ENCODE measurements at regions not wholly inside any gene's neighbourhood (a gene's known extent, or its start where the extent isn't known, plus 50 kb on each side); places are given as distances from the start of the nearest gene placed in this dataset.

- H3K27ac ChIP-seq (ENCODE audit: low read depth in 1 of 2, low read length in 2 of 2), result no peak overlapping the region
- no peak for DNase-seq (ENCODE audit: low spot score)
- no peaks in the 10 kb centered on the region for H3K27me3 ChIP-seq (ENCODE audit: control insufficient read depth in 4 of 4, insufficient read depth in 4 of 4, low read length in 3 of 4)
- peaks cover 0 to 3% (median 0%) of the 10 kb centered on the region in 4 donors for H3K4me1 ChIP-seq (ENCODE audit: control insufficient read depth in 4 of 4, insufficient read depth in 4 of 4, low read length in 3 of 4)
- no peak overlapping the region for H3K9ac ChIP-seq (ENCODE audit: low read depth in 1 of 2, low read length in 2 of 2)
- H3K9me3 ChIP-seq (ENCODE audit: control insufficient read depth in 4 of 4, low read length in 3 of 4), result no peaks in the 10 kb centered on the region
- no peaks in the 10 kb centered on the region for H3K36me3 ChIP-seq (ENCODE audit: control insufficient read depth in 4 of 4, insufficient read depth in 3 of 4, low read depth in 1 of 4, low read length in 3 of 4)
- 90% methylated on average over 1 of the region's 1 CpG for WGBS
- TF ChIP-seq SP1 (IDR thresholded peaks at IDR 0.05), result peak; percentile 30
- TF ChIP-seq HNF4A (conservative IDR thresholded peaks at IDR 0.05), result peak; percentile 70 to 72
- TF ChIP-seq NR2F2 (IDR thresholded peaks at IDR 0.05), result no peak
- no peak for TF ChIP-seq ATF3 (IDR thresholded peaks at IDR 0.05)
- H3K4me3 ChIP-seq (ENCODE audit: low read depth in 1 of 3, low read length in 3 of 3), result no peak overlapping the region
These were observed 107.7 kb upstream of the YPEL5 start for GRCh38 chr2:30039101-30039500.

- H3K27me3 ChIP-seq (ENCODE audit: control insufficient read depth in 4 of 4, insufficient read depth in 4 of 4, low read length in 3 of 4), result no peaks in the 10 kb centered on the region
- DNase-seq (ENCODE audit: low spot score), result no peak
- H3K9ac ChIP-seq (ENCODE audit: low read depth in 1 of 2, low read length in 2 of 2), result no peak overlapping the region
- no peak for TF ChIP-seq SP1 (IDR thresholded peaks at IDR 0.05)
- no peak for TF ChIP-seq HNF4G (IDR thresholded peaks at IDR 0.05)
- TF ChIP-seq, protein P1, sequence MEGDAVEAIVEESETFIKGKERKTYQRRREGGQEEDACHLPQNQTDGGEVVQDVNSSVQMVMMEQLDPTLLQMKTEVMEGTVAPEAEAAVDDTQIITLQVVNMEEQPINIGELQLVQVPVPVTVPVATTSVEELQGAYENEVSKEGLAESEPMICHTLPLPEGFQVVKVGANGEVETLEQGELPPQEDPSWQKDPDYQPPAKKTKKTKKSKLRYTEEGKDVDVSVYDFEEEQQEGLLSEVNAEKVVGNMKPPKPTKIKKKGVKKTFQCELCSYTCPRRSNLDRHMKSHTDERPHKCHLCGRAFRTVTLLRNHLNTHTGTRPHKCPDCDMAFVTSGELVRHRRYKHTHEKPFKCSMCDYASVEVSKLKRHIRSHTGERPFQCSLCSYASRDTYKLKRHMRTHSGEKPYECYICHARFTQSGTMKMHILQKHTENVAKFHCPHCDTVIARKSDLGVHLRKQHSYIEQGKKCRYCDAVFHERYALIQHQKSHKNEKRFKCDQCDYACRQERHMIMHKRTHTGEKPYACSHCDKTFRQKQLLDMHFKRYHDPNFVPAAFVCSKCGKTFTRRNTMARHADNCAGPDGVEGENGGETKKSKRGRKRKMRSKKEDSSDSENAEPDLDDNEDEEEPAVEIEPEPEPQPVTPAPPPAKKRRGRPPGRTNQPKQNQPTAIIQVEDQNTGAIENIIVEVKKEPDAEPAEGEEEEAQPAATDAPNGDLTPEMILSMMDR (IDR thresholded peaks at IDR 0.05; ENCODE audit: low read depth, low read length, missing input control), result no peak
- no peak for TF ChIP-seq TAF1 (conservative IDR thresholded peaks at IDR 0.05)
- no peak for TF ChIP-seq JUND (IDR thresholded peaks at IDR 0.05)
- TF ChIP-seq RAD21 (IDR thresholded peaks at IDR 0.05), result no peak
- no peak for TF ChIP-seq ATF3 (IDR thresholded peaks at IDR 0.05)
- TF ChIP-seq NR2F2 (IDR thresholded peaks at IDR 0.05), result no peak
- TF ChIP-seq GABPA (IDR thresholded peaks at IDR 0.05 in 1 of 2, conservative IDR thresholded peaks at IDR 0.05 in 1 of 2), result no peak
- TF ChIP-seq, protein P2, sequence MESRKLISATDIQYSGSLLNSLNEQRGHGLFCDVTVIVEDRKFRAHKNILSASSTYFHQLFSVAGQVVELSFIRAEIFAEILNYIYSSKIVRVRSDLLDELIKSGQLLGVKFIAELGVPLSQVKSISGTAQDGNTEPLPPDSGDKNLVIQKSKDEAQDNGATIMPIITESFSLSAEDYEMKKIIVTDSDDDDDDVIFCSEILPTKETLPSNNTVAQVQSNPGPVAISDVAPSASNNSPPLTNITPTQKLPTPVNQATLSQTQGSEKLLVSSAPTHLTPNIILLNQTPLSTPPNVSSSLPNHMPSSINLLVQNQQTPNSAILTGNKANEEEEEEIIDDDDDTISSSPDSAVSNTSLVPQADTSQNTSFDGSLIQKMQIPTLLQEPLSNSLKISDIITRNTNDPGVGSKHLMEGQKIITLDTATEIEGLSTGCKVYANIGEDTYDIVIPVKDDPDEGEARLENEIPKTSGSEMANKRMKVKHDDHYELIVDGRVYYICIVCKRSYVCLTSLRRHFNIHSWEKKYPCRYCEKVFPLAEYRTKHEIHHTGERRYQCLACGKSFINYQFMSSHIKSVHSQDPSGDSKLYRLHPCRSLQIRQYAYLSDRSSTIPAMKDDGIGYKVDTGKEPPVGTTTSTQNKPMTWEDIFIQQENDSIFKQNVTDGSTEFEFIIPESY (IDR thresholded peaks at IDR 0.05), result no peak
- TF ChIP-seq MAX (IDR thresholded peaks at IDR 0.05), result no peak
- no peak for TF ChIP-seq RXRA (IDR thresholded peaks at IDR 0.05)
- H3K9me3 ChIP-seq (ENCODE audit: control insufficient read depth in 4 of 4, low read length in 3 of 4), result no peaks in the 10 kb centered on the region
- no peaks in the 10 kb centered on the region for H3K36me3 ChIP-seq (ENCODE audit: control insufficient read depth in 4 of 4, insufficient read depth in 3 of 4, low read depth in 1 of 4, low read length in 3 of 4)
- H3K4me1 ChIP-seq (ENCODE audit: control insufficient read depth in 4 of 4, insufficient read depth in 4 of 4, low read length in 3 of 4), result peaks cover 0 to 3% (median 0%) of the 10 kb centered on the region in 4 donors
- no peak overlapping the region for H3K27ac ChIP-seq (ENCODE audit: low read depth in 1 of 2, low read length in 2 of 2)
- H3K4me3 ChIP-seq (ENCODE audit: low read depth in 1 of 3, low read length in 3 of 3), result no peak overlapping the region
- 91% methylated on average over 1 of the region's 1 CpG for WGBS
These were observed 106.7 kb upstream of the YPEL5 start for GRCh38 chr2:30040147-30040546.

GRCh38 chr2:30041884-30042283 lies 104.9 kb upstream of the YPEL5 start:
- H3K27me3 ChIP-seq (ENCODE audit: control insufficient read depth in 4 of 4, insufficient read depth in 4 of 4, low read length in 3 of 4), result no peaks in the 10 kb centered on the region
- 67% methylated on average over 5 of the region's 5 CpGs for WGBS
- no peak for TF ChIP-seq ATF3 (IDR thresholded peaks at IDR 0.05)
- TF ChIP-seq FOXA2 (IDR thresholded peaks at IDR 0.05), result no peak
- no peak for TF ChIP-seq HNF4A (conservative IDR thresholded peaks at IDR 0.05)
- TF ChIP-seq, protein P3, sequence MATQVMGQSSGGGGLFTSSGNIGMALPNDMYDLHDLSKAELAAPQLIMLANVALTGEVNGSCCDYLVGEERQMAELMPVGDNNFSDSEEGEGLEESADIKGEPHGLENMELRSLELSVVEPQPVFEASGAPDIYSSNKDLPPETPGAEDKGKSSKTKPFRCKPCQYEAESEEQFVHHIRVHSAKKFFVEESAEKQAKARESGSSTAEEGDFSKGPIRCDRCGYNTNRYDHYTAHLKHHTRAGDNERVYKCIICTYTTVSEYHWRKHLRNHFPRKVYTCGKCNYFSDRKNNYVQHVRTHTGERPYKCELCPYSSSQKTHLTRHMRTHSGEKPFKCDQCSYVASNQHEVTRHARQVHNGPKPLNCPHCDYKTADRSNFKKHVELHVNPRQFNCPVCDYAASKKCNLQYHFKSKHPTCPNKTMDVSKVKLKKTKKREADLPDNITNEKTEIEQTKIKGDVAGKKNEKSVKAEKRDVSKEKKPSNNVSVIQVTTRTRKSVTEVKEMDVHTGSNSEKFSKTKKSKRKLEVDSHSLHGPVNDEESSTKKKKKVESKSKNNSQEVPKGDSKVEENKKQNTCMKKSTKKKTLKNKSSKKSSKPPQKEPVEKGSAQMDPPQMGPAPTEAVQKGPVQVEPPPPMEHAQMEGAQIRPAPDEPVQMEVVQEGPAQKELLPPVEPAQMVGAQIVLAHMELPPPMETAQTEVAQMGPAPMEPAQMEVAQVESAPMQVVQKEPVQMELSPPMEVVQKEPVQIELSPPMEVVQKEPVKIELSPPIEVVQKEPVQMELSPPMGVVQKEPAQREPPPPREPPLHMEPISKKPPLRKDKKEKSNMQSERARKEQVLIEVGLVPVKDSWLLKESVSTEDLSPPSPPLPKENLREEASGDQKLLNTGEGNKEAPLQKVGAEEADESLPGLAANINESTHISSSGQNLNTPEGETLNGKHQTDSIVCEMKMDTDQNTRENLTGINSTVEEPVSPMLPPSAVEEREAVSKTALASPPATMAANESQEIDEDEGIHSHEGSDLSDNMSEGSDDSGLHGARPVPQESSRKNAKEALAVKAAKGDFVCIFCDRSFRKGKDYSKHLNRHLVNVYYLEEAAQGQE (IDR thresholded peaks at IDR 0.05), result no peak
- no peak for TF ChIP-seq JUND (IDR thresholded peaks at IDR 0.05)
- no peak for TF ChIP-seq GABPA (IDR thresholded peaks at IDR 0.05 in 1 of 2, conservative IDR thresholded peaks at IDR 0.05 in 1 of 2)
- no peak for TF ChIP-seq SP1 (IDR thresholded peaks at IDR 0.05)
- no peak for TF ChIP-seq HNF4G (IDR thresholded peaks at IDR 0.05)
- TF ChIP-seq EGR1 (IDR thresholded peaks at IDR 0.05; ENCODE audit: low read depth in 2 of 2), result no peak
- no peak overlapping the region for H3K4me3 ChIP-seq (ENCODE audit: low read depth in 1 of 3, low read length in 3 of 3)
- no peaks in the 10 kb centered on the region for H3K9me3 ChIP-seq (ENCODE audit: control insufficient read depth in 4 of 4, low read length in 3 of 4)
- no peak for DNase-seq (ENCODE audit: low spot score)
- no peak overlapping the region for H3K9ac ChIP-seq (ENCODE audit: low read depth in 1 of 2, low read length in 2 of 2)
- no peak overlapping the region for H3K27ac ChIP-seq (ENCODE audit: low read depth in 1 of 2, low read length in 2 of 2)
- peaks cover 0 to 3% (median 0%) of the 10 kb centered on the region in 4 donors for H3K4me1 ChIP-seq (ENCODE audit: control insufficient read depth in 4 of 4, insufficient read depth in 4 of 4, low read length in 3 of 4)
- H3K36me3 ChIP-seq (ENCODE audit: control insufficient read depth in 4 of 4, insufficient read depth in 3 of 4, low read depth in 1 of 4, low read length in 3 of 4), result no peaks in the 10 kb centered on the region
